Keratinocyte (primary cell): ENCODE measurements at regions not wholly inside any gene's neighbourhood (a gene's known extent, or its start where the extent isn't known, plus 50 kb on each side); places are given as distances from the start of the nearest gene placed in this dataset.

Experiments used
- CTCF ChIP-seq, 3 experiments: IDR thresholded peaks in 1 of 3; conservative IDR thresholded peaks in 1 of 3; optimal IDR thresholded peaks in 1 of 3; 2 replicates in 2 of 3; 3 replicates in 1 of 3; pipeline versions ENCODE3 to v1.5.1; 2011; ENCODE audit warnings: low read length in 3 of 3, mild to moderate bottlenecking in 3 of 3, moderate library complexity in 2 of 3, control low read depth in 1 of 3, inconsistent platforms in 1 of 3; ENCODE audit not compliant: insufficient read depth in 2 of 3; ENCODE audit errors: extremely low read depth in 1 of 3
- EZH2 ChIP-seq: IDR thresholded peaks from one replicate; pipeline ENCODE4 v1.6.1; 2012; ENCODE audit warnings: inconsistent platforms, mild to moderate bottlenecking, low read length, moderate library complexity

GRCh38 chr13:97727991-97728390 is 225.5 kb upstream of the IPO5 start:
- TF ChIP-seq CTCF (optimal IDR thresholded peaks at IDR 0.05 in 1 of 3, IDR thresholded peaks at IDR 0.05 in 1 of 3, conservative IDR thresholded peaks at IDR 0.05 in 1 of 3; ENCODE audit: extremely low read depth in 1 of 3, insufficient read depth in 2 of 3, low read length in 3 of 3) (no peak), EZH2 (no peak)
